B cell (primary cell): ENCODE measurements at regions not wholly inside any gene's neighbourhood (a gene's known extent, or its start where the extent isn't known, plus 50 kb on each side); places are given as distances from the start of the nearest gene placed in this dataset.

Experiments used
- ATAC-seq: fragments of 200-7000 bp; cut with Tn5 transposase; one replicate; pipeline ENCODE4 v1.10.0; 2021; ENCODE audit warnings: low read depth, mild to moderate bottlenecking, moderate number of reproducible peaks, moderate library complexity
- CTCF ChIA-PET: fragments of 350-600 bp; sonication (Branson Sonifier 250); formaldehyde crosslinking; loops from one replicate; lab custom pipeline; 2021; ENCODE audit warnings: antibody characterized with exemption, inconsistent platforms; lab: Charles Lee
- POLR2A ChIA-PET: fragments of 350-600 bp; sonication (Branson Sonifier 250); formaldehyde crosslinking; loops from one replicate; lab custom pipeline; 2021; ENCODE audit warnings: antibody characterized with exemption; lab: Charles Lee
- DNase-seq: peaks from one replicate; pipeline ENCODE4 v3.0.0; 2013
- H2AFZ ChIP-seq: 2 replicates; pipeline ENCODE4 v1.6.1; 2012; ENCODE audit warnings: mild to moderate bottlenecking, low read depth, low read length; ENCODE audit not compliant: insufficient read depth, poor library complexity, severe bottlenecking
- H3K27ac ChIP-seq, 2 donors: 1 replicate in 1 of 2; 2 replicates in 1 of 2; pipeline ENCODE4 v1.5.1; 2012 to 2013; ENCODE audit warnings: low read length in 2 of 2, mild to moderate bottlenecking in 2 of 2, moderate library complexity in 1 of 2
- H3K27me3 ChIP-seq, 4 experiments: fragments of 200-600 bp in 1 of 4; sonication (generic) in 1 of 4; replicated peaks in 1 of 4; 1 replicate in 2 of 4; 2 replicates in 2 of 4; pipeline versions ENCODE4 v1.6.1 to v1.7.0; 2013 to 2016; ENCODE audit warnings: low read length in 3 of 4, mild to moderate bottlenecking in 2 of 4, mixed read lengths in 1 of 4, moderate library complexity in 1 of 4; ENCODE audit not compliant: insufficient read depth in 4 of 4, control insufficient read depth in 3 of 4; ENCODE audit errors: control extremely low read depth in 1 of 4
- H3K36me3 ChIP-seq, 2 experiments: replicated peaks in 1 of 2; 1 replicate in 1 of 2; 2 replicates in 1 of 2; pipeline versions ENCODE4 v1.6.1 to v1.7.1; 2013; ENCODE audit warnings: low read length in 1 of 2; ENCODE audit not compliant: insufficient read depth in 2 of 2, control insufficient read depth in 1 of 2; ENCODE audit errors: control extremely low read depth in 1 of 2, extremely low read depth in 1 of 2
- H3K4me1 ChIP-seq, 2 donors: fragments of 200-600 bp in 1 of 2; sonication (generic) in 1 of 2; 1 replicate in 1 of 2; 2 replicates in 1 of 2; pipeline versions ENCODE4 v1.5.1 to v1.6.1; 2013 to 2017; ENCODE audit warnings: low read length in 2 of 2; ENCODE audit not compliant: control insufficient read depth in 2 of 2, insufficient read depth in 2 of 2
- H3K4me2 ChIP-seq: replicated peaks from 2 replicates; pipeline ENCODE3; 2012; ENCODE audit warnings: mild to moderate bottlenecking, low read depth, low read length; ENCODE audit not compliant: poor library complexity, severe bottlenecking
- H3K4me3 ChIP-seq, 5 experiments: fragments of 200-600 bp in 1 of 5; sonication (generic) in 1 of 5; 1 replicate in 3 of 5; 2 replicates in 2 of 5; pipeline versions ENCODE4 v1.5.1 to v1.7.0; 2011 to 2016; ENCODE audit warnings: low read length in 4 of 5, mild to moderate bottlenecking in 4 of 5, low read depth in 2 of 5, control low read depth in 1 of 5, moderate library complexity in 1 of 5; ENCODE audit not compliant: insufficient read depth in 1 of 5; ENCODE audit errors: control extremely low read depth in 1 of 5, extremely low read depth in 1 of 5
- H3K79me2 ChIP-seq: fragments of 200-600 bp; sonication (generic); one replicate; pipeline ENCODE4 v1.6.0; 2016; ENCODE audit warnings: low read length; ENCODE audit not compliant: control insufficient read depth, insufficient read depth
- H3K9ac ChIP-seq: fragments of 200-600 bp; sonication (generic); 2 replicates; pipeline ENCODE4 v1.6.1; 2017; ENCODE audit warnings: mild to moderate bottlenecking, low read length, moderate library complexity
- H3K9me3 ChIP-seq, 3 donors: one replicate each; pipeline versions ENCODE4 v1.6.1 to v1.7.1; 2013; ENCODE audit warnings: low read length in 2 of 3; ENCODE audit not compliant: control insufficient read depth in 2 of 3, insufficient read depth in 1 of 3; ENCODE audit errors: control extremely low read depth in 1 of 3
- H4K20me1 ChIP-seq: 2 replicates; pipeline ENCODE4 v1.6.0; 2012; ENCODE audit warnings: mild to moderate bottlenecking, low read length; ENCODE audit not compliant: insufficient read depth, control insufficient read depth, poor library complexity, severe bottlenecking
- H3K27ac Mint-ChIP-seq: one replicate; pipeline ENCODE4 v1.8.0; 2021; ENCODE audit warnings: mixed read lengths
- H3K27me3 Mint-ChIP-seq: one replicate; pipeline ENCODE4 v1.8.0; 2021; ENCODE audit warnings: mixed read lengths
- H3K4me1 Mint-ChIP-seq: one replicate; pipeline ENCODE4 v1.8.0; 2021; ENCODE audit warnings: mixed read lengths
- H3K4me3 Mint-ChIP-seq: one replicate; pipeline ENCODE4 v1.8.0; 2021; ENCODE audit warnings: mixed read lengths
- H3K9me3 Mint-ChIP-seq: one replicate; pipeline ENCODE4 v1.8.0; 2022; ENCODE audit warnings: mixed read lengths; ENCODE audit not compliant: insufficient read depth
- CTCF ChIP-seq: fragments of 200-600 bp; IDR thresholded peaks from one replicate; pipeline ENCODE4 v1.8.0; 2022; ENCODE audit warnings: antibody characterized with exemption, mild to moderate bottlenecking
- EZH2 ChIP-seq: IDR thresholded peaks from 2 replicates; pipeline ENCODE4 v1.6.1; 2012; ENCODE audit warnings: borderline replicate concordance, low read depth, mild to moderate bottlenecking, moderate library complexity, low read length; ENCODE audit not compliant: insufficient read depth, poor library complexity, severe bottlenecking
- WGBS: methylation state at CpG from one replicate; pipeline ENCODE4 v1.1.5; 2013; ENCODE audit warnings: missing lambda C conversion rate; ENCODE audit not compliant: insufficient coverage; 5-methylcytosine and 5-hydroxymethylcytosine counted together
- intact Hi-C: fragments of 100-400 bp; cut with micrococcal nuclease; formaldehyde crosslinking; loops from one replicate; pipeline ENCODE4 v1.10.0; 2022

- Histone ChIP-seq H3K4me1 (no peaks in the 10 kb centered on the region), H3K27me3 (no peaks in the 10 kb centered on the region), H3K36me3 (no peaks in the 10 kb centered on the region), H3K79me2 (no peaks in the 10 kb centered on the region), H3K4me3 (no peak overlapping the region), H3K27ac (no peak overlapping the region), H3K4me2 (no peak overlapping the region), H2AFZ (no peak overlapping the region), H4K20me1 (no peaks in the 10 kb centered on the region), H3K9ac (no peak overlapping the region), H3K9me3 (no peaks in the 10 kb centered on the region)
- no peak overlapping the region for H3K27ac Mint-ChIP-seq
- intact Hi-C loops = no loop called here
- H3K4me1 Mint-ChIP-seq = no peaks in the 10 kb centered on the region
- DNase-seq (no peak), ATAC-seq (no peak)
- no peaks in the 10 kb centered on the region for H3K27me3 Mint-ChIP-seq
- TF ChIP-seq CTCF (no peak), EZH2 (no peak)
- H3K4me3 Mint-ChIP-seq = no peak overlapping the region
- CTCF ChIA-PET = no interaction called here
- POLR2A ChIA-PET = no interaction called here
- 57% methylated on average over 1 of the region's 2 CpGs for WGBS
- H3K9me3 Mint-ChIP-seq = no peaks in the 10 kb centered on the region
Observed at GRCh38 chr14:39722547-39723273, 290.5 kb upstream of the FBXO33 start.

- Histone ChIP-seq H4K20me1 (no peaks in the 10 kb centered on the region), H3K4me1 (no peaks in the 10 kb centered on the region), H3K36me3 (no peaks in the 10 kb centered on the region), H3K9ac (no peak overlapping the region), H3K27ac (no peak overlapping the region), H3K4me2 (no peak overlapping the region), H3K4me3 (no peak overlapping the region), H3K9me3 (no peaks in the 10 kb centered on the region), H2AFZ (no peak overlapping the region), H3K79me2 (no peaks in the 10 kb centered on the region), H3K27me3 (no peaks in the 10 kb centered on the region)
- H3K27ac Mint-ChIP-seq = no peak overlapping the region
- CTCF ChIA-PET = no interaction called here
- no CpG with 5 or more reads among the region's 3 CpGs for WGBS
- H3K4me1 Mint-ChIP-seq = no peaks in the 10 kb centered on the region
- no peaks in the 10 kb centered on the region for H3K9me3 Mint-ChIP-seq
- intact Hi-C loops = no loop called here
- no peak for DNase-seq
- no peak overlapping the region for H3K4me3 Mint-ChIP-seq
- H3K27me3 Mint-ChIP-seq = no peaks in the 10 kb centered on the region
- TF ChIP-seq EZH2 = no peak
- TF ChIP-seq CTCF = no peak
- no peak for ATAC-seq
- POLR2A ChIA-PET = no interaction called here
Observed at GRCh38 chr14:39716987-39717570, 284.8 kb upstream of the FBXO33 start.
